ENCODE measurements at regions not wholly inside any gene's neighbourhood (a gene's known extent, or its start where the extent isn't known, plus 50 kb on each side); places are given as distances from the start of the nearest gene placed in this dataset.

GRCh38 chr15:29208836-29209235 lies 60.8 kb downstream of the NSMCE3 start:
- DNase-seq, result no peak
- Mint-ChIP-seq H3K27me3 (peaks cover 31% of the 10 kb centered on the region), H3K4me1 (peaks cover 1% of the 10 kb centered on the region), H3K4me3 (no peak overlapping the region), H3K27ac (no peak overlapping the region), H3K36me3 (no peaks in the 10 kb centered on the region), H3K9me3 (ENCODE audit: low read depth) (no peaks in the 10 kb centered on the region)
- no peak for ATAC-seq
- CTCF ChIA-PET, result no interaction called here

- peaks cover 1% of the 10 kb centered on the region for H3K4me1 Mint-ChIP-seq
- no peak overlapping the region for H3K27ac Mint-ChIP-seq
- DNase-seq (no peak), ATAC-seq (no peak)
- no peak overlapping the region for H3K4me3 Mint-ChIP-seq
- H3K36me3 Mint-ChIP-seq, result no peaks in the 10 kb centered on the region
- H3K9me3 Mint-ChIP-seq (ENCODE audit: low read depth), result no peaks in the 10 kb centered on the region
- CTCF ChIA-PET, result no interaction called here
- H3K27me3 Mint-ChIP-seq, result peaks cover 31% of the 10 kb centered on the region
These were observed 61.3 kb downstream of the NSMCE3 start for GRCh38 chr15:29208352-29208751.

- no peak for ATAC-seq
- Mint-ChIP-seq H3K36me3 (no peaks in the 10 kb centered on the region), H3K27me3 (peaks cover 31% of the 10 kb centered on the region), H3K4me1 (peaks cover 1% of the 10 kb centered on the region), H3K9me3 (ENCODE audit: low read depth) (no peaks in the 10 kb centered on the region), H3K27ac (no peak overlapping the region), H3K4me3 (no peak overlapping the region)
- CTCF ChIA-PET, result no interaction called here
- no peak for DNase-seq
These were observed 61.9 kb downstream of the NSMCE3 start for GRCh38 chr15:29207758-29208108.

GRCh38 chr15:29207027-29207757 lies 62.4 kb downstream of the NSMCE3 start:
- Mint-ChIP-seq H3K36me3 (no peaks in the 10 kb centered on the region), H3K27ac (no peak overlapping the region), H3K27me3 (peaks cover 28% of the 10 kb centered on the region), H3K4me1 (no peaks in the 10 kb centered on the region), H3K9me3 (ENCODE audit: low read depth) (no peaks in the 10 kb centered on the region), H3K4me3 (no peak overlapping the region)
- CTCF ChIA-PET, result no interaction called here
- DNase-seq (no peak), ATAC-seq (no peak)

GRCh38 chr15:29205186-29205585 lies 64.4 kb downstream of the NSMCE3 start:
- no peaks in the 10 kb centered on the region for H3K4me1 Mint-ChIP-seq
- no peak overlapping the region for H3K27ac Mint-ChIP-seq
- ATAC-seq, result no peak
- H3K9me3 Mint-ChIP-seq (ENCODE audit: low read depth), result no peaks in the 10 kb centered on the region
- no peak for DNase-seq
- H3K4me3 Mint-ChIP-seq, result no peak overlapping the region
- no peaks in the 10 kb centered on the region for H3K36me3 Mint-ChIP-seq
- CTCF ChIA-PET, result no interaction called here
- H3K27me3 Mint-ChIP-seq, result peaks cover 20% of the 10 kb centered on the region

GRCh38 chr15:29204369-29204755 lies 65.3 kb downstream of the NSMCE3 start:
- peaks cover 20% of the 10 kb centered on the region for H3K27me3 Mint-ChIP-seq
- ATAC-seq, result no peak
- CTCF ChIA-PET, result no interaction called here
- no peaks in the 10 kb centered on the region for H3K4me1 Mint-ChIP-seq
- no peak overlapping the region for H3K27ac Mint-ChIP-seq
- H3K4me3 Mint-ChIP-seq, result no peak overlapping the region
- no peaks in the 10 kb centered on the region for H3K36me3 Mint-ChIP-seq
- no peak for DNase-seq
- no peaks in the 10 kb centered on the region for H3K9me3 Mint-ChIP-seq (ENCODE audit: low read depth)

- DNase-seq (no peak), ATAC-seq (no peak)
- Mint-ChIP-seq H3K36me3 (no peaks in the 10 kb centered on the region), H3K9me3 (ENCODE audit: low read depth) (no peaks in the 10 kb centered on the region), H3K27ac (no peak overlapping the region), H3K27me3 (peaks cover 18% of the 10 kb centered on the region), H3K4me3 (no peak overlapping the region), H3K4me1 (no peaks in the 10 kb centered on the region)
- CTCF ChIA-PET, result no interaction called here
These were observed 65.8 kb downstream of the NSMCE3 start for GRCh38 chr15:29203718-29204368.

- ATAC-seq (no peak), DNase-seq (no peak)
- Mint-ChIP-seq H3K9me3 (ENCODE audit: low read depth) (no peaks in the 10 kb centered on the region), H3K27ac (no peak overlapping the region), H3K4me3 (no peak overlapping the region), H3K4me1 (no peaks in the 10 kb centered on the region), H3K27me3 (peaks cover 22% of the 10 kb centered on the region), H3K36me3 (no peaks in the 10 kb centered on the region)
- CTCF ChIA-PET, result no interaction called here
These were observed 72.9 kb downstream of the NSMCE3 start for GRCh38 chr15:29196722-29197121.

- ATAC-seq (no peak), DNase-seq (no peak)
- Mint-ChIP-seq H3K4me3 (no peak overlapping the region), H3K4me1 (no peaks in the 10 kb centered on the region), H3K36me3 (no peaks in the 10 kb centered on the region), H3K9me3 (ENCODE audit: low read depth) (no peaks in the 10 kb centered on the region), H3K27ac (no peak overlapping the region), H3K27me3 (peaks cover 21% of the 10 kb centered on the region)
- CTCF ChIA-PET, result no interaction called here
These were observed 73.3 kb downstream of the NSMCE3 start for GRCh38 chr15:29196290-29196689.

- CTCF ChIA-PET, result no interaction called here
- Mint-ChIP-seq H3K27me3 (peaks cover 26% of the 10 kb centered on the region), H3K27ac (no peak overlapping the region), H3K4me1 (no peaks in the 10 kb centered on the region), H3K9me3 (ENCODE audit: low read depth) (no peaks in the 10 kb centered on the region), H3K36me3 (no peaks in the 10 kb centered on the region), H3K4me3 (no peak overlapping the region)
- no peak for ATAC-seq
- no peak for DNase-seq
These were observed 74.8 kb downstream of the NSMCE3 start for GRCh38 chr15:29194866-29195265.

GRCh38 chr15:29183071-29183831 lies 86.4 kb downstream of the NSMCE3 start:
- CTCF ChIA-PET, result no interaction called here
- ATAC-seq (peak; percentile 57), DNase-seq (no peak)
- Mint-ChIP-seq H3K4me3 (no peak overlapping the region), H3K27me3 (peaks cover 27% of the 10 kb centered on the region), H3K36me3 (no peaks in the 10 kb centered on the region), H3K27ac (no peak overlapping the region), H3K9me3 (ENCODE audit: low read depth) (no peaks in the 10 kb centered on the region), H3K4me1 (peaks cover 12% of the 10 kb centered on the region)

- CTCF ChIA-PET, result no interaction called here
- no peak for ATAC-seq
- H3K4me3 Mint-ChIP-seq, result no peak overlapping the region
- H3K27me3 Mint-ChIP-seq, result peaks cover 26% of the 10 kb centered on the region
- DNase-seq, result no peak
- H3K9me3 Mint-ChIP-seq (ENCODE audit: low read depth), result no peaks in the 10 kb centered on the region
- H3K4me1 Mint-ChIP-seq, result peaks cover 12% of the 10 kb centered on the region
- H3K36me3 Mint-ChIP-seq, result no peaks in the 10 kb centered on the region
- H3K27ac Mint-ChIP-seq, result no peak overlapping the region
These were observed 87.0 kb downstream of the NSMCE3 start for GRCh38 chr15:29182590-29182989.

- CTCF ChIA-PET, result no interaction called here
These were observed 96.6 kb downstream of the NSMCE3 start for GRCh38 chr15:29172742-29173725.

More at GRCh38 chr15:29172742-29173725, 96.6 kb downstream of the NSMCE3 start:
- no peaks in the 10 kb centered on the region for H3K9me3 Mint-ChIP-seq (ENCODE audit: low read depth)
- DNase-seq (no peak), ATAC-seq (no peak)
- H3K27ac Mint-ChIP-seq, result no peak overlapping the region
- H3K36me3 Mint-ChIP-seq, result no peaks in the 10 kb centered on the region
- peaks cover 35% of the 10 kb centered on the region for H3K27me3 Mint-ChIP-seq
- H3K4me1 Mint-ChIP-seq, result peaks cover 6% of the 10 kb centered on the region
- no peak overlapping the region for H3K4me3 Mint-ChIP-seq

Data from activated CD8-positive, alpha-beta memory T cell treated with anti-CD3 and anti-CD28 coated beads, Interleukin-2, amount 10 ng/mL, durations not matched to agents 7 days and 5 days (primary cell).